HG02798 (cell line): ENCODE measurements at regions not wholly inside any gene's neighbourhood (a gene's known extent, or its start where the extent isn't known, plus 50 kb on each side); places are given as distances from the start of the nearest gene placed in this dataset.

Source experiments
- ATAC-seq: cut with Tn5 transposase; IDR thresholded peaks from one replicate; pipeline ENCODE4 v1.9.1; 2021; ENCODE audit warnings: mild to moderate bottlenecking; ENCODE audit not compliant: unreplicated experiment, poor library complexity

DNA sequence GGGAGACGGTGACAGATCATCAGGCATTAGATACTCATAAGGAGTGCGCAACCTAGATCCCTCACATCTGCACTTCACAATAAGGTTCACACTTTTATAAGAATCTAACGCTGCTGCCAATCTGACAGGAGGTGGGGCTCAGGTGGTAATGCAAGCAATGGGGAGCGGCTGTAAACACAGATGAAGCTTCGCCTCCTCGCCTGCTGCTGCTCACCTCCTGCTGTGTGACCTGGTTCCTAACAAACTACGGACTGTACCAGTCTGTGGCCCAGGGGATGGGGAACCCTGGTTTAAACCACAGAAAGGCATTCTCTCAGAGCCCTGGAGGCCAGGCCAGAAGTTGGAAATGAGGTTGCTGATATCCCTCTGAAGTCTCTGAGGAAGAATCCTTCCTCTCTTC is 323.6 kb downstream of the DRD1 start:
- ATAC-seq: no peak

DNA sequence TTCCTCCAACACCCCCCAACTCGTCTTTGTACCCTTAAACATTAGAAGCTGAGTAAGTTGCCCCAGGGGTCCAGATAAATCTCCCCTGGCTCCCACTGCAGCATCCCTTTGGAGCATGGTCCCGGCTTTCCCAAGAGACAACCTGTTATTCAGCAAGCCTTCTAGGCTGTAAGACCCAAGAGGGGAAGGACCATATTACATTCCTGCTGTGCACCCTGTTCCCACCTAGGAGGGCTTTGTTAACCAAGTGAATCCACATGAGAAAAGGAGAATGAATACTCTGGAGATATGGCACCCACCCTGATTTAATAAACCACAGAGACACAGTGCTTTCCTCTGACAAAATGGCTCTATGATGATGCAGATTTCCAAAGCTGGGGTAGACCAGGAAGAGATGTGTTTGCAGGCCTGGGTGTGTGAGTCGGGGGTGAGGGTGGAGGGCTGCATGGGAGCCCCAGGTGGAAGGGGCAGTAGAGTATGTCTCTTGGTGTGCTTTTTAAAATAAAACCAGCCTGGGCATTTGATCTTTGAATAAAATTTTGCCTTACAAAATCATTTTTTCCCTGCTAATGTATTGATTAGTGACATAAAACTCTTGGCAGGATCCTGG is 325.2 kb downstream of the DRD1 start:
- no peak for ATAC-seq

DNA sequence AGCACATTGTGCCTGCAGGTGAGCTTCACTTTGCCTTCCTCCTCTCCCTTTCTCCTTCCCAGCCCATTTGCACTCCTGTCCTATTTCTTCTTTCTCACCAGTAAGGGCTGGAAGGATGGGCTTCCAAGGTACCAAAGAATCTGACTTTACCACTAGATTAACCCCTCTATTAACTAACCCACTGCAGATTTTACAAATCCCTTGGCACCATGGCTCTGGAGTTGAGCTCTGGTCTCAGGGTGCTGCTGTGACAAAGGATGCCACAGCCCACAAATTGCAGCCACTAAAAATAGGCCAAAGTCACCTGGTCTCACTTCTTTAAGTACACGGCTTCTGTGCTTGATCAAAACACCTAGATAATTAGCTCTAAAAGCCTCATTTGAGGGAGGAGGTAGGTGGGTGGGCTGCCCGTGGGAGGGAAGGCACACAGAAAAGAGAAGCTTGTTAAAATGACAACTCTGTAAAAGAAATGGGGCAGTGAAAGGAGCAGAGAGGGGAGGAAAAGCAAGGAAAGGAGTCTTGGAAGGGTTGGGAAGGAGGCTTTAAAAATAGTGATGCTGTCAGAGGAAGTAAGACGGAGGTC is 327.4 kb downstream of the DRD1 start:
- no peak for ATAC-seq

DNA sequence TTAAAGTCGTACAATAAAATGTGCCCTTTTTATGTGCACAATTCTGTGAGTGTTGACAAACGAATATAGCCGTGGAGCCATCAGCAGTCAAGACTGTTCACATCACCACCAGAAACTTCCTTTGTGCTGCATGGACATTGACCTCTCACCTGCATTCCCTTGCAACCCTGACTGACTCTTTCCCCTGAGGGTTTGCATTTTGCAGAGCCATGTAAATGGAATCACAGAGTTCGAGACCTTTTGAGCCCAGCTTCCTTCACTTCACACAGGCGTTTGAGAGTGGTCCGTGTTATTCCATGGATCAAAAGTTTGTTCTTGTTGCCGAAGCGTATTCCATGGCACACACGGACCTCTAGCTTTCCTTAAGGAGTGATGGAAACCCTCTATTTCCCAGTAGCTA is 328.2 kb downstream of the DRD1 start:
- no peak for ATAC-seq

DNA sequence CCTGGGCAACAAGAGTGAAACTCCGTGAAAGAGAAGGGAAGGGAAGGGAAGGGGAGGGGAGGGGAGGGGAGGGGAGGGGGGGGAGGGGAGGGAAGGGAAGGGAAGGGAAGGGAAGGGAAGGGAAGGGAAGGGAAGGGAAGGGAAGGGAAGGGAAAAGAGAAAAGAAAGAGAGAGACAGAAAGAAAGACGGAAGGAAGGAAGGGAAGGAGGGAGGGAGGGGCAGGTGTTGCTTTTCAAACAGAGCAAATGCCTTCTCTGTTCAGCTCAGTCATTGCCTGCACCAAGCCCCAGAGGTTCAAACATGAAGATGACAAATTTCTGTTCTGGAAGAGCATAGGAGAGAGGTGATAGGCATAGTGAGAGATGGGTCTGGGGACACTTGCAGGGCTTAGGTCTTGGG is 330.0 kb downstream of the DRD1 start:
- ATAC-seq: no peak

DNA sequence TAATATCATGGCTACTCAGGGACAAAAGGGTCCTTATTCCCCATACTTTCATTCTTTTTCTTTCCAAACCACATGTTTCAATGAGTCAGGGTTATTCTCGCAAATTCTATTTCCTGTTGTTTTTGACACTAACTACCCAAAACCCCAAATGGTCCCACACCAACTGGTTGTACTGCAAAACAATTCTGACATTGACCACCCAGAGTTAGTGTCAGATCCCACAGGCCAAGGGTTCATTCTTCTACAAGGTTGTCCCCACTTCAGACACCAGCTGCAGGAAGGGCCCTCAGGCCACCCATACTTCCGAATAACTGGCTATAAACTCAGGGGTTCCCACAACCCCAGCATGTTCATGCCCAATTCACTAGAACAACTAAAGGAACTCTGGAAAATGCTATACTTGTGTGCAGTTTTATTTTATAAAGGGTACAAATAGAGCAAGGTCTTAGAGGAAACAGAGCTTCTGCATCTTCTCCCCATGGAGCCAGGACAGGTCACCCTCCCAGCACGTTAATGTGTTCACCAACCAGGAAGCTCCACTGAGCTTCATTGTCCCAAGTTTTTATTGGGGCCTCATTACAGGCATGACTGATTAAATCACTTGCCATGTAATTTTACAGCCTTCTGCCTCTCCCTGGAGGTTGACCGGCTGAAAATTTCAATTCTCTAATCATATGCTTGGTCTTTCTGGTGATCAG is 334.8 kb downstream of the DRD1 start:
- no peak for ATAC-seq

DNA sequence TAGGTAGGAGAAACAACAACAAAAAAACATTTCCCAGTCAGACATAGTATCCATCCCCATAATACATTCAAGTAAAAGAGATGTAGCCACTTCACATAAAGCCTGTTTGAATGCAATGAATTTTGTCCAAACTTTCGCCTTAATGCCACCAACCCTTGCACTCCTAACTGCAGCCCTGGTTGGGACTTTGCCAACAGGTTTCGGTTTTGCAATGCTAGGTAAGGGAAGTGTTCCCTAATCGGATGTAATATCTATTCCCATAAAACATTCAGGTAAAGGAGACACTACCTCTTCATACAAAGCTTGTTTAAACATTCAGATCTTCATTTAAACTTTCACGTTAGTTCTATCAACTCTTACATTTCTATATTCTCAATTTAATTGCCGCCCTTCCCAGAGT is 336.1 kb downstream of the DRD1 start:
- ATAC-seq: no peak

DNA sequence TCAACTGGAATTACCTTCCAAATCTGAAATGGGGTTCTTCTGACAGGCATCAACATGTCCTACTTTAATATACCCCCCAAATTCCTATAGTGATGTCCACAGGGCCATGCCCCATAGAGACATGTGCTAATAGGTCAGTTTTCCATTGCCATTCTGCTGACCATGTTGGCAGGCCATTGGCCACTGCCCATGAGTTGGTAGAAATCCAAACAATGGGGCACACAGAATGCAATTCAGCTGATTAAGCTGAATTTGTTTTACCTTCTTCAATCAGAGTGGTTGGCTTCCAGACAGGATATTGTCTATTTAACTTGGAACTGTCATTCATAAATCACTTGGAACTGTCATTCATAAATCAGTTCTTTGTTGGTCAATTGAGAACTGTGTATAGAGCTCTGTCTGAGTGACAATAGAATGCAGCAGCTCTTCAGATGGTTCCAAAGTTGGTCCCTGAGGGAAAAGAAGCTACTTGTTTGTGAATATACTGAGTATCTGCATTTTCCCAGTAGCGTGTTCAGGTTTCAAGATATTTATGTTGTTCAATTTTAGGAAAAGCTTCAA is 336.9 kb downstream of the DRD1 start:
- ATAC-seq: no peak

DNA sequence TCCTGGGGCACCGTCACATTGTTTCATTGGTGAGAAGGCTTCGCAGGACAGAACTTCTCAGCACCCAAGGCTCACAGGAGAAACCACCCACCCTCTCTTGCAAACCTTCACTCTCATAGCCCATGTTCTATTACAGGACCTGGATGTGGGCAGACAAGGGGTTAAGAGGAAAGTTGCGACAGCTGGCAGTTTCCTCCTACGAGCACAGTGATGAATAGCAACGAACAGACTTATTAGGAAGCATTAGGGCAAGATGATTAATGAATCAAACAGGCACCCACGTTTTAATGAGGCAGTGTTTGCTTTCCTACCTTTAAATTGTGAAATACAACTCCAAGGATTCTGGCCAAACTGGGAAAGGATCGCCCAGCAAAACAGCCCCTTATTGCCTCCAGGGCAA is 339.3 kb downstream of the DRD1 start:
- ATAC-seq: no peak

DNA sequence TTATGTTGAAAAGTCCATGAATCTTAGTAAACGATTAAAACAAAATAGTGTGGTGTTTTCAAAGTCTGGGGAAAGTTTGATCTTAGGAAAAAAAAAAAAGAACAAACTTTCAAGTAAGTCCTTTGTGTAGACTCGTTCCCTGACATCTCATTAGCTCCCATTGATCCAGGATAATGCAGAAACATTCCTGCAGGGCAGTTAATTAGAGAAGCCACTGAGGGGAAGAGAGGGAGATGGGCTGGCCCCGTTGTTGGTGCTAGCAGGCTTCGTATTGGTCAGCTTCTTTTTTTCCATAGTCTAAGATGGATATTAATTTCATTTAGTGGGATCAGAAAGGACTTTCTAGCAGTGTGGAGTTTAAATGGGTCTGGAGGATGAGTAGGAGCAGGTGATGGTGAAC is 340.2 kb downstream of the DRD1 start:
- no peak for ATAC-seq

DNA sequence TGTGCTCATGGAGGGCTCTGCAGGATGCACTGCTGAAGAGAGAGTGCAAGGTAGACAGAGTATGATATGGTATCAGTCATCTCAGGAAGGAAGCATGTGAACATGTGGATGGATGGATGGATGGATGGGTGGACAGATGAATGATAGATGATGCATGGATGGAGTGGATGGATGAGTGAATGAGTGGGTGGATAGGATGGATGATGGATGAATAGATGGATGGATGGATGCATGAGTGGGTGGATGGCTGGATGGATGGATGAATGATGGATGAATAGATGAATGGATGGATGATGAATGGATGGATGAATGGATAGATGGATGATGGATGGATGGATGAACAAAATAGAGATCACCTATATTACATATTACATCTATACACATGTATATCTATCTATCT is 341.3 kb downstream of the DRD1 start:
- no peak for ATAC-seq

DNA sequence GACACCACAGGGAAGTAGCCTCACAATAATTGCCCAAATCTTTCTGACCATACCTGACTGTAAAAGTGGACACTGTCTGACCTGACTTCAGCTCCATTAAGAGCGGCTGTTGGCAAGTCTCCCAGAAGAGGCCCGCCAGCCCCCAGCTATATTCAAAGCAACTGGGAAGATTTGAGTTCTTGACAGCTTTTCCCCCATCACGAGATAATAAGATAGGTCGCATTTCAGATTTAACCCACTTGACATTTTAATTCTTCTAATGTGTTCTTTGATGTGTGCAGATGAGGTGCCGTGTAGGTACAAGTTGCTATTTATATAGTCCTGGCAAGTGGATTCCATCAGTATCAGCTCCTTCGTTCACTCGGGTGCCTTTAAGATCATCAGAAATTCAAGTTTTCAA is 345.7 kb downstream of the DRD1 start:
- ATAC-seq: no peak

DNA sequence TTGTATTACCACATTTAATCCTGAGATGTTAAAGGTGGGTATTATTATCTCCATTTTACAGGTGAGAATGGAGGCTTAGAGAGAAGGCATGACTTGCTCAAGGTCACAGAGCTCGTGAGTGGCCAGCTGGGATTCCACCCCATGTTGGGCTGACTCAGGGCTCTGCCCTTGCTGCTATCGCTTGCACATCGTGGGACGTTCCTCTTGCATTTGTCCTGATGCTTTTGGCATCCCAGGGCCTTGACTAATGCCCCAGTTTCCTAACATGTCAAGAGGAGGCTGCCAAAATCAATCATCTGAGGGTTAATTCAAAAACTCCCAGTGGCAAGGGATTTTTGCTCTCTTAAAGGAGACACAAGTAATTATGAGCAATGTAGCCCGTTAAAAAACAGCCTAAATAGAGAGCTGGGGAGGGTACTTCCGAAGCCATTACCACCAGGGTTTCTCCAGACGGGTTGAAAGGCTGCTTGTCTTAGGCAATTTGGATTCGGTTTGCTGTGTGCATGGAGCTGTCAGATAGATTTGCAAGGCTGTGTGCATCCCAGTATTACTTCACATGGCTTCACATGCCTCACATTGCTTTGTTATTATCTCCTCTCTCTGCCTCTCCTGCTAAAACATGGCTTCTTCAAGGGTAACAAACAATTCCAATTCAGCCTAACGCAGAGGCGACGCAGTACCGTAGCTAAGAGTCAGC is 347.4 kb downstream of the DRD1 start:
- no peak for ATAC-seq

DNA sequence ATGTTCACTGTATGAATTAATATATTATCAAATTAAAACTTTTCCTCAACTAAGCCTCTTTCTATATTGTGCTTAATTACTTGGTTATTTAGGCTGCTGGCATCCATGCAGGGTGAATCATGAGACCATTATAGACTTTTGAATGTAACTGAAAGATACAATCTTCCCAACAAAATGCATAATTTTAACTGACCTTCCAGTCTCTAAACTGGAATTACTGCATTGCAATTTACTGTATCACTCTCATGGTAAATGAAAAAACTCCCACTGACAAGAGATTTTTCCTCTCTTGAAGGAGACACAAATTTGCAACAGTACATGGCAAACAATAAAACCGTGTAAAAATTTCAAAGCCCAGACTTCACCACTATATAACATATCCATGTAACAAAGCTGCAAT is 349.5 kb downstream of the DRD1 start:
- ATAC-seq: no peak

DNA sequence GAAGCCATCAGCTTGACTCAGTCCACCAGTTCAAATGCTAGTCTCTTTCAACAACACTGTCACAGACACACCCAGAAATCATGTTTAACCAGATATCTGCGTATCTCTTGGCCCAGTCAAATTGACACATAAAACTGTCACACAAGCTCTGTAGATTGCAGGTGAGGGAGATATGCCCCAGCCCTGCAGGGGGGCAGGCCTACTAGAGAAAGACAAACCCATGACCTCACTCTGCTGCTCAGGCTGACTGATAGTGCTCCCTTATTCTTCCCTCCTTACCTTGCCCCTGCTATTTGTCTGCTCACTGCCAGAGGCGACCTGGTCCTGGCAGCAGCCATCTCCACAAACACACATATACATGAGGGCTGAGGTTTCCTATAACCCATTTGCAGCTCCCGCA is 351.3 kb downstream of the DRD1 start:
- no peak for ATAC-seq

DNA sequence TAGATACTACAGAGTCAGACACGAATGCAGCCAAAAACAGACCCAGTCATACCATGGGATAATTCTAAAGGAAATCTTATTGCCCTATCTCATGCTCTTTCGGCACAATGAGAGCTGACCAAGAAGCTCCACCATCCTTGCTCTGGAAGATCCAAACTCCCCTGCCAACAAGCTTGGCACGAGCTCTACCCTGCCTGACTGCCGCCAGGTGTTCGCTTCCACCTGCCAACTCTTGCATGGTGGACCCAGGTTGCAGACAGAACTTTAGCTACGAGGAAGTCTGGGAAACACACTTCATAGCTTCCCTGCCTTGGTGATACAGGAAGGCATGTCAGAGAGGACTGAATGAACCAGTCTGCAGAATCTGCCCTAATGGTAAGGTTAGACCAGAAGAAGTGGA is 355.0 kb downstream of the DRD1 start:
- no peak for ATAC-seq

DNA sequence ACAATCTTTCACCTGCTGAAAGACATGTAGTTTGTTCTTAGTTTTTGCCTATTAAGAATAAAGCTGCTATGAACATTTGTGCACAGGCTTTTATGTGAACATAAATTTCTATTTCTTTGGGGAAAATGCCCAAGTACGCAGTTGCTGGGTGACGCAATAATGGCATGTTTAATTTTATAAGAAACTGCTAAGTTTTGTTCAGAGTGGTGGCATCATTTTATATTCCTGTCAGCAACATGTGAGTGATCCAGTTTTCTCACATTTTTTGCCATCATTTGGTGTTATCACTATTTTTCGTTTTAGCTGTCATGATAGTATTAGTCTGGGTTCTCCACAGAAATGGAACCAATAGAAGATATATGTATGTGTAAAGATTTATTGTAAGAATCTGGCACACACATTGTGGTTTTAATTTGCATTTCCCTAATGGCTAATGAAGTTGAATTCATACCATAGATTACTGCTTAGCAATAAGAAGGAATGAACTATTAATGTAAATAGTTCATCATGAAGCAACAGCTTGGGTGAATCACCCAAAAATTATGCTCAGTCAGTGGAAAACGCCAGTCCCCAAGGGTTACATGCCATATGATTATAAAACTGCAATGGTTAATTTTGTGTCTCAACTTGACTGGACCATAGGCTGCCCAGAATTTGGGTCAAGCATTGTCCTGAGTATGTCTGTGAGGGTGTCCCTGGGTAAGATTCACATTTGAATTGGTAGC is 358.6 kb downstream of the MSX2 start:
- ATAC-seq: no peak

DNA sequence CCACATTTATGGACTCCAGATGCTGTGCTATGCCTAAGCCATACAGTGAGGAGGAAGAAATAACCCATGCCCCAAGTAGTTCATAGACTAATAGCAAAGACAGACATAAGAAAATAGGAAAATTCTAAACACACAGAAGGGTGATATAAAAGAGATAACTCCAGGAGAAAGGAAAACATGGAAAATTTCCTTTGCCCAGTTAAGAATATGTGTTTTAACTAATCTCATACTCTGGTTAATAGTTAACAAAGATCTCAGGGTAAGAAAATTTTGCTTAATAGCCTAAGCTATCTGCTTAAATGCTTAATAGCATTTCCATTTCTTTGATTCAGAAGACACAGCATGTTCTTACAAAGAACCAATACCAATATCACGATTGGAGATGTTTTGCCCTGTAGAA is 358.0 kb downstream of the MSX2 start:
- ATAC-seq: no peak

DNA sequence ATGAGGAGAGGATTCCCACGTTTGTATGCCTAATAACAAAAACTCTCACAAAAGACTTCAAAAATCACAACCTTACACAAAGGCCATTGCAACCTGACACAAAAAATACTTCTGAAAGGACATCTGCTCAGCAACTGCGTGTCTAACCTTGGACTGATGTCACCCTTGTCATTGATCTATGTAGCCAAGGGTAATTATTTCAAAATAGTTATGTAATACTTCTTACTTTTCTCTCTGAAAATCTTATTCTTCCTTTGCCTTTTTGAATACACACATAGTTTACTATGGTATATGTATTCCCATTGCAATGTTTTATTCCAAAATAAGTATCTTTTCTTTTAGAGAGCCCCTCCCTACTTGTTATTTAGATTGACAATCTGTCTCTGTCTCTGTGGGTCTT is 355.3 kb downstream of the MSX2 start:
- ATAC-seq: no peak

DNA sequence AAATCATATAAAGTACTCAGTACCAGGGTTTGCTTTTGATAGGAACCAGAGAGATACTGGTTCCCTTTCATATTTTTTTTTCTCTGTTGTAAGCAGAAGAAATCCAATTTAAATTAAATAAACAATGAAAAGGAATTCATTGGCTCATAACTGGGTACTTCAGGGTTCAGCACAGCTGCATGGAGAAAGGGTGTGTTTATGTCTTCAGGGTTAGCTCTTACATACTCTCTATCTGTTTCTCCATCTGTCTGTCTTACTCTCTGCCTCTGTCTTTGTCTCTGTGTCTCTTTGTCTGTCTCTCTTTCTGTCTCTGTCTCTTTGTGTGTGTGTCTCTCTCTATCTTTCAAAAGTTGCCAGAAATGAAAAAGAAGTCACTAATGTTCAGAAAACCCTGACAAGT is 345.9 kb downstream of the MSX2 start:
- no peak for ATAC-seq

DNA sequence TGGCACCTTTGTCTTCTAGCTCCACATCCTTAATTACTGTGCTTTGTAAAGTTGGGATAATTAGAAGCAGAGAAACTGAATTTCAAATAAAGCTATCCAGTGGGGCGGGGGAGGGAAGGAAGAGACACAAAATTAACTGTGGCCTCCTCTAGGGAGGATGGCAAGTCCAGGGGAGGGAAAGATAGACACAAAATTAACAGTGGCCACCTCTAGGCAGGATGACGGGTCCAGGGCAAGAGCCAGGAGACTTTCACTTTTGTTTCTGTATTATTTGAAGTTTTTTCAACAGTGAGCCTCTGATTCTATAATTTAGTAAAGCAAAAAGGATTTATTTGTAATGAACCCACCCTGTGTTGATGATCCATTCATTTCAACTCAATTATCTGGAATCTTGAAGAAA is 335.9 kb downstream of the MSX2 start:
- ATAC-seq: no peak
